MM.1S (cell line): ENCODE measurements at regions not wholly inside any gene's neighbourhood (a gene's known extent, or its start where the extent isn't known, plus 50 kb on each side); places are given as distances from the start of the nearest gene placed in this dataset.

Experiments used
- CTCF ChIP-seq: fragments of 300-600 bp; sonication (generic); IDR thresholded peaks from 2 replicates; pipeline ENCODE4 v1.5.1; 2016; ENCODE audit warnings: antibody characterized with exemption, low read length, mixed read lengths
- EZH2phosphoT487 ChIP-seq: fragments of 300-600 bp; sonication (generic); IDR thresholded peaks from 2 replicates; pipeline ENCODE4 v1.6.1; 2018; ENCODE audit warnings: antibody characterized with exemption, low read length

DNA sequence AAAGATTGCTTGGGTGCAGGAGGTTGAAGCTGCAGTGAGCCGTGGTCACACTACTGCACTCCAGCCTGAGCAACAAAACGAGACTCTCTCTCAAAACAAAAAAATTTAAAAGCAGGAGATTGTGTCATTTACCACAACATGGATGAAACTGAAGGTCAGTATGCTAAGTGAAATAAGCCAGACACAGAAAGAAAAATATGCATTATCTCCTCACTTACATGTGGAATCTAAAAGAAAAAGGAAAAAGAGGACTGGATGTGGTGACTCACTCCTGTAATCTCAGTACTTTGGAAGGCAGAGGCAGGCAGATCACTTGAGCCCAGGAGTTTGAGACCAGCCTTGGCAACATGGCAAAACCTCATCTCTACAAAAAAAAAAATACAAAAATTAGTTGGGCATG, 146.8 kb upstream of the DAPK1 start:
- no peak for TF ChIP-seq CTCF
- TF ChIP-seq EZH2phosphoT487, result no peak
